HepG2 (cell line): ENCODE measurements at regions not wholly inside any gene's neighbourhood (a gene's known extent, or its start where the extent isn't known, plus 50 kb on each side); places are given as distances from the start of the nearest gene placed in this dataset.

ENCODE experiments used
- AKAP8 ChIP-seq: sonication (generic); formaldehyde crosslinking; IDR thresholded peaks from 2 replicates; pipeline ENCODE4 v1.5.1; 2020; ENCODE audit warnings: mild to moderate bottlenecking, missing genetic modification reagents
- CCDC6 ChIP-seq: sonication (generic); formaldehyde crosslinking; IDR thresholded peaks from 2 replicates; pipeline ENCODE4 v1.8.1; 2022; ENCODE audit warnings: mild to moderate bottlenecking, missing genetic modification reagents, moderate library complexity
- FOXA1 ChIP-seq, 2 experiments: fragments of 450-650 bp in 1 of 2; sonication (generic) in 1 of 2; formaldehyde crosslinking in 1 of 2; IDR thresholded peaks; 2 replicates each; pipeline versions ENCODE4 v1.4.0 to v1.6.1; 2016 to 2020; ENCODE audit warnings: missing genetic modification reagents in 1 of 2
- HMG20A ChIP-seq: IDR thresholded peaks from 2 replicates; pipeline ENCODE4 v1.6.1; 2016; ENCODE audit warnings: borderline replicate concordance
- ISX ChIP-seq: sonication (generic); formaldehyde crosslinking; conservative IDR thresholded peaks from 2 replicates; pipeline ENCODE4 v1.5.0; 2020; ENCODE audit warnings: missing genetic modification reagents
- LRRFIP1 ChIP-seq: sonication (generic); formaldehyde crosslinking; conservative IDR thresholded peaks from 2 replicates; pipeline ENCODE4 v1.4.0; 2020; ENCODE audit warnings: missing genetic modification reagents
- MAFF ChIP-seq: IDR thresholded peaks from 2 replicates; pipeline ENCODE4 v1.6.1; 2011; ENCODE audit warnings: low read depth, low read length, improper control_type of control experiment
- MIXL1 ChIP-seq: IDR thresholded peaks from 2 replicates; pipeline ENCODE4 v1.6.1; 2016
- MXD4 ChIP-seq: IDR thresholded peaks from 2 replicates; pipeline ENCODE4 v1.6.1; 2016; ENCODE audit warnings: mild to moderate bottlenecking, missing biosample characterization, missing genetic modification reagents
- RCOR2 ChIP-seq: IDR thresholded peaks from 2 replicates; pipeline ENCODE4 v1.6.1; 2016; ENCODE audit warnings: missing biosample characterization, missing genetic modification reagents
- SCMH1 ChIP-seq: sonication (generic); formaldehyde crosslinking; IDR thresholded peaks from 2 replicates; pipeline ENCODE4 v1.9.0; 2021; ENCODE audit warnings: missing genetic modification reagents, mild to moderate bottlenecking, borderline replicate concordance
- SMAD3 ChIP-seq: sonication (generic); formaldehyde crosslinking; IDR thresholded peaks from 2 replicates; pipeline ENCODE4 v1.4.0; 2020; ENCODE audit warnings: missing genetic modification reagents
- SMARCC2 ChIP-seq: fragments of 450-650 bp; IDR thresholded peaks from 2 replicates; pipeline ENCODE4 v1.6.1; 2017; ENCODE audit warnings: antibody characterized with exemption, mild to moderate bottlenecking
- SYNCRIP ChIP-seq: fragments of 200-400 bp; formaldehyde crosslinking; IDR thresholded peaks from 2 replicates; pipeline ENCODE4 v1.6.1; 2018; ENCODE audit warnings: mild to moderate bottlenecking, low read depth, low read length; ENCODE audit not compliant: insufficient read depth
- TBL1XR1 ChIP-seq: fragments of 150-350 bp; IDR thresholded peaks from 2 replicates; pipeline ENCODE4 v1.6.1; 2014; ENCODE audit warnings: borderline replicate concordance, low read length; ENCODE audit not compliant: partially characterized antibody
- ZBTB21 ChIP-seq: sonication (generic); formaldehyde crosslinking; IDR thresholded peaks from 2 replicates; pipeline ENCODE4 v1.4.0; 2020; ENCODE audit warnings: missing genetic modification reagents
- ZBTB33 ChIP-seq: sonication (generic); formaldehyde crosslinking; IDR thresholded peaks from 2 replicates; pipeline ENCODE4 v1.4.0; 2020; ENCODE audit warnings: missing genetic modification reagents
- ZBTB42 ChIP-seq: sonication (generic); formaldehyde crosslinking; IDR thresholded peaks from 2 replicates; pipeline ENCODE4 v1.5.0; 2020; ENCODE audit warnings: mild to moderate bottlenecking, missing genetic modification reagents
- ZC3H4 ChIP-seq: sonication (generic); formaldehyde crosslinking; IDR thresholded peaks from 2 replicates; pipeline ENCODE4 v1.4.0; 2020; ENCODE audit warnings: missing genetic modification reagents, borderline replicate concordance
- ZFX ChIP-seq: sonication (generic); formaldehyde crosslinking; IDR thresholded peaks from 2 replicates; pipeline ENCODE4 v1.4.0; 2020; ENCODE audit warnings: mild to moderate bottlenecking, low read depth, missing genetic modification reagents, moderate library complexity
- ZNF138 ChIP-seq: sonication (generic); formaldehyde crosslinking; IDR thresholded peaks from 2 replicates; pipeline ENCODE4 v1.5.0; 2020; ENCODE audit warnings: mild to moderate bottlenecking, low read depth, missing genetic modification reagents
- ZNF331 ChIP-seq: sonication (generic); formaldehyde crosslinking; IDR thresholded peaks from 2 replicates; pipeline ENCODE4 v1.4.0; 2020; ENCODE audit warnings: missing genetic modification reagents
- ZNF670 ChIP-seq: sonication (generic); formaldehyde crosslinking; IDR thresholded peaks from 2 replicates; pipeline ENCODE4 v1.8.0; 2022; ENCODE audit warnings: mild to moderate bottlenecking, missing genetic modification reagents, borderline replicate concordance
- ZNF776 ChIP-seq: sonication (generic); formaldehyde crosslinking; IDR thresholded peaks from 2 replicates; pipeline ENCODE4 v1.4.0; 2020; ENCODE audit warnings: mild to moderate bottlenecking, missing genetic modification reagents
- ZNF780A ChIP-seq: sonication (generic); formaldehyde crosslinking; IDR thresholded peaks from 2 replicates; pipeline ENCODE4 v1.8.0; 2022; ENCODE audit warnings: mild to moderate bottlenecking, missing genetic modification reagents, moderate library complexity
- ZNF781 ChIP-seq: sonication (generic); formaldehyde crosslinking; IDR thresholded peaks from 2 replicates; pipeline ENCODE4 v1.5.1; 2020; ENCODE audit warnings: borderline replicate concordance, mild to moderate bottlenecking, missing genetic modification reagents; ENCODE audit errors: not compliant biosample characterization
- ZSCAN25 ChIP-seq: sonication (generic); formaldehyde crosslinking; IDR thresholded peaks from 2 replicates; pipeline ENCODE4 v1.8.0; 2022; ENCODE audit warnings: mild to moderate bottlenecking, missing genetic modification reagents
- TF ChIP-seq, protein P1 (sequence below): sonication (generic); formaldehyde crosslinking; IDR thresholded peaks from 2 replicates; pipeline ENCODE4 v1.4.0; 2020; ENCODE audit warnings: missing genetic modification reagents

- TF ChIP-seq, protein P1, sequence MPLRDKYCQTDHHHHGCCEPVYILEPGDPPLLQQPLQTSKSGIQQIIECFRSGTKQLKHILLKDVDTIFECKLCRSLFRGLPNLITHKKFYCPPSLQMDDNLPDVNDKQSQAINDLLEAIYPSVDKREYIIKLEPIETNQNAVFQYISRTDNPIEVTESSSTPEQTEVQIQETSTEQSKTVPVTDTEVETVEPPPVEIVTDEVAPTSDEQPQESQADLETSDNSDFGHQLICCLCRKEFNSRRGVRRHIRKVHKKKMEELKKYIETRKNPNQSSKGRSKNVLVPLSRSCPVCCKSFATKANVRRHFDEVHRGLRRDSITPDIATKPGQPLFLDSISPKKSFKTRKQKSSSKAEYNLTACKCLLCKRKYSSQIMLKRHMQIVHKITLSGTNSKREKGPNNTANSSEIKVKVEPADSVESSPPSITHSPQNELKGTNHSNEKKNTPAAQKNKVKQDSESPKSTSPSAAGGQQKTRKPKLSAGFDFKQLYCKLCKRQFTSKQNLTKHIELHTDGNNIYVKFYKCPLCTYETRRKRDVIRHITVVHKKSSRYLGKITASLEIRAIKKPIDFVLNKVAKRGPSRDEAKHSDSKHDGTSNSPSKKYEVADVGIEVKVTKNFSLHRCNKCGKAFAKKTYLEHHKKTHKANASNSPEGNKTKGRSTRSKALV = no peak
- TF ChIP-seq LRRFIP1 (CRISPR knock-in tag) = no peak
- no peak for TF ChIP-seq ZNF331
- TF ChIP-seq ZNF670 (CRISPR knock-in tag) = no peak
- no peak for TF ChIP-seq ZBTB21 (CRISPR knock-in tag)
- no peak for TF ChIP-seq ISX
- TF ChIP-seq ZFX (CRISPR knock-in tag) = peak; percentile 59; the same call in 1 of the 2 replicates
- TF ChIP-seq ZNF138 (CRISPR knock-in tag) = no peak
- TF ChIP-seq ZC3H4 (CRISPR knock-in tag) = no peak
- no peak for TF ChIP-seq ZBTB42
- no peak for TF ChIP-seq SMAD3 (CRISPR knock-in tag)
- TF ChIP-seq MXD4 (CRISPR knock-in tag) = no peak; the same call in 1 of the 2 replicates
- TF ChIP-seq SMARCC2 = no peak
- no peak for TF ChIP-seq ZNF776 (CRISPR knock-in tag)
- TF ChIP-seq ZNF780A = no peak
- no peak for TF ChIP-seq CCDC6
- no peak for TF ChIP-seq HMG20A (CRISPR knock-in tag)
- TF ChIP-seq ZSCAN25 = peak; percentile 49; the same call in 1 of the 2 replicates
- TF ChIP-seq MIXL1 (CRISPR knock-in tag) = no peak
- TF ChIP-seq AKAP8 (CRISPR knock-in tag) = no peak
- TF ChIP-seq TBL1XR1 = no peak
- no peak for TF ChIP-seq SCMH1 (CRISPR knock-in tag)
- TF ChIP-seq FOXA1 (IDR thresholded peaks at IDR 0.05) = no peak
- 0 out of 2 replicates have a peak, but pooled peaks have one; percentile 19 for TF ChIP-seq FOXA1 (CRISPR knock-in tag; IDR thresholded peaks at IDR 0.05)
- TF ChIP-seq SYNCRIP = no peak
- TF ChIP-seq ZNF781 (CRISPR knock-in tag) = peak; percentile 37
- peak; percentile 61; the same call in 1 of the 2 replicates for TF ChIP-seq ZBTB33 (CRISPR knock-in tag)
- TF ChIP-seq RCOR2 (CRISPR knock-in tag) = no peak
- peak; percentile 57 for TF ChIP-seq MAFF
Measured at GRCh38 chr2:43142921-43143438, 83.4 kb downstream of the ZFP36L2 start (continued).
